Fibroblast of gingiva (primary cell): ENCODE measurements at regions not wholly inside any gene's neighbourhood (a gene's known extent, or its start where the extent isn't known, plus 50 kb on each side); places are given as distances from the start of the nearest gene placed in this dataset.
"Not testable (repeated sequence)": the region's sequence is repeated elsewhere in the genome, so short reads cannot be mapped to it uniquely, and the experiment has no call there.

Source experiments
- DNase-seq: peaks from one replicate; pipeline ENCODE4 v3.0.0-alpha.2; 2011; ENCODE audit warnings: low read depth

DNA sequence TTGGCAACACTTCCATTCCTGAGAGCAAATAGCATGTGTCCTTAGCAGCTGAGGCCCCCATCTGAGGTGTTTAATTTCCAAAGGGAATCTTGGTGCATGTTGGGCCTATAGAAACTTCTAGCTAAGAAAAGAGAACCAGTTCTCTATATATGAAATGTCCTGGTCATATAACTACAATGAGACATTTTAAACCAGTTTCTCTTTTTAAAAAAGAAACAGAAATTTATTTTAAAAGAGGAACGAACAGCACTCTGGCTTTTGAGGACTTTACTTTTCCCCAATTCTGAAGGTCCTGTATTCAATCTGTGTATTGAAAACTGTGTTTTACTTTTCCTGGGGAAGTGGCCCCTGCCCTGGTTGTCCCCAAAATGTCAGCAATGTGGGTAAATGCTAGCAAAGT, 94.0 kb upstream of the FOXN2 start:
- DNase-seq: no peak

DNA sequence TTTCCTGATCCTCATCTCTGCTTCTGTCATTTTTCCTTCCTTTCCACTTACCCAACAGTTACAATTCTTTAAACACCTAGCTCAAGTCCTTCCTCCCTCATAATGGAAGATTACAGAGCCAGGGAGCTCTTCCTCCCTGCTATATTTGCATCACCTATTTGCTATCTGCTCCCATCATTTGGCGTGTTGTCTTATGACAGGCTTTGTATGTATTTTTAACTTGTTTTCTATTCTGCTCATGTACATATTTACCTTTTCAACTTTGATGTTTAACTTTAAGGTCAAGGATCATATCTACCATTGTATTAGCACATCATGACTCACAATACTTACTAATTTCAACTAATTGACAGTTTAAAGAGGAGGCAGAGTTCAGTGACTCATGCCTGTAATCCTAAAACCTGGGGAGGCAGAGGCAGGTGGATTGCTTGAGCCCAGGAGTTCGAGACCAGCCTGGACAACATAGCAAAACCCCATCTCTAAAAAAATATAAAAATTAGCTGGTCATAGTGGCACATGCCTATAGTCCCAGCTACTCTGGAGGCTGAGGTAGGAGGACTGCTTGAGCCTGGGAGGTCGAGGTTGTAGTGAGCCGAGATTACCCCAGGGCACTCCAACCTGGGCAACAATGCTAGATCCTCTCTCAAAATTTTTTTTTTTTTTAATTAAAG, 92.5 kb upstream of the FOXN2 start:
- DNase-seq: no peak

DNA sequence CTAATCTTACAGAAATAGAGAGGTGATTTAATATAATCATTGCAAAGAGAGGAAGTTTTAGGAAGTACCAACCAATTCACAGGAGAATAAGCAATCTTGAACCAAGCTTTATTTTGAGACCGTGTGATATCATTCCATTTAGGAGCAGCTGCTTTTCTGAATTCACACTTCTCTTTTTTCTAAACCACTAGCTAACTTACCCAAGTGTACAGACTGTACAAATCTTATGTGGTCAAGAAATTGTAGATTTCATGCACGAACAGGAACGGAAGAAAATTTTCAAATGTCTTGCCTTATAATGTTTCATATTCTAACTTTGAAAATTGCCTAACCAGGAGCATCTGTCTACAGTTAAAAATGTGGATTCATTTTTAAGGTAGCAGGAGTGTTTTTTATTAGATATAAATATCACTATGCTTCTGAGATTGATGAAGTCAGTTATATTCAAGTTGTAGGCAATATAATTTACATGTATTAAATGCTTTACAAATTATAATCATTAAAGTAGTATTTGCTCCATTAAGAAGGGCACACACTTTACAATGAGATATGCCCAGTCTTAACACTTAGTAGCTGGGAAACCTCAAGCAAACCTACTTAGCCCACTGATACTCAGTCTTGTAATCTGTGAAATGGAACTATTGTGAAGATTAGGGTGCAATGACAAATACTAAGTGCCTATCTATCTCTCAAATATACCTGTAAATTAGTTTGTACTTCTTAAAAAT, 86.7 kb upstream of the FOXN2 start:
- DNase-seq: no peak

DNA sequence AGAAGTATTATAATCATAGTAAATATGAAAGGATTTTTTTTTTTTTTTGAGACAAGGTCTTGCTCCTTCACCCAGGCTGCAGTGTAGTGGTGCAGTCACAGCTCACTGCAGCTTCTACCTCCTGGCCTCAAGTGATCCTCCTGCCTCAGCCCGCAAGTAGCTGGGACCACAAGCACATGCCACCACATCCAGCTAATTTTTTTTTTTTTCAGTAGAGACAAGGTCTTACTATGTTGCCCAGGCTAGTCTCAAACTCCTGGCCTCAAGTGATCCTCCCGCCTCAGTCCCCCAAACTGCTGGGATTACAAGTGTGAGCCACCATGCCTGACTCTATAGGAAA, 86.2 kb upstream of the FOXN2 start:
- no peak for DNase-seq

DNA sequence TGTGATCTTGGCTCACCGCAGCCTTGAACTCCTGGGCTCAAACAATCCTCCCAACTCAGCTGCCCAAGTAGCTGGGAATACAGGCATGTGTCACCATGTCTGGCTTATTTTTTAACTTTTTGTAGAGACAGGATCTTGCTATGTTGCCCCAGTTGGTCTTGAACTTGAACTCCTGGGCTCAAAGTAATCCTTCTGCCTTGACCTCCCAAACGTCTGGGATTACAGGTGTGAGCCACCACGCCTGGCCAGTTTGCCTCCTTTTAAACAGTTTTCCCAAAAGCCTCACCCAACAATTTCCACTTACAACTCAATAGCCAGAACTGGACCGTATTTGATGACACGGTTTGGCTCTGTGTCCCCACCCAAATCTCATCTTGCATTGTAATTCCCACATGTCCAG, 85.4 kb upstream of the FOXN2 start:
- DNase-seq: no peak

DNA sequence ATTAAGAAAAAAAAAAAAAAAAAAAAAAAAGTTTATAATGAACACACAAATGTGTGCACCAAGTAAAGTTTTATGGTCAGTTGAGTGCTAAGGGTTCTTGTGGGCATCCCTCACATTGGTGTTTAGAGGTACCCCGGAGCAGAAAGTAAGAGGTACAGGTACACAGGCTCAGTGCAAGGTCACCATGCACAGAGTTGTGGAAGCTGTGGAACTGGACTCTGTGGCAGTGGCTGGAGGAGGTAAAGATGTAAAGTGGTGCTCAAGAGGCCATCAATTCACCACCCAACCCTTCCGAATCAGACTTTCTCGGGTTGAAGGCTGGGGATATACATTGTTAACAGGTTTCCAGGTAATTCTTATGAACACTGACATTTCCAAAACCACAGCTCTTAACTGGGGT, 83.6 kb upstream of the FOXN2 start:
- DNase-seq: no peak

DNA sequence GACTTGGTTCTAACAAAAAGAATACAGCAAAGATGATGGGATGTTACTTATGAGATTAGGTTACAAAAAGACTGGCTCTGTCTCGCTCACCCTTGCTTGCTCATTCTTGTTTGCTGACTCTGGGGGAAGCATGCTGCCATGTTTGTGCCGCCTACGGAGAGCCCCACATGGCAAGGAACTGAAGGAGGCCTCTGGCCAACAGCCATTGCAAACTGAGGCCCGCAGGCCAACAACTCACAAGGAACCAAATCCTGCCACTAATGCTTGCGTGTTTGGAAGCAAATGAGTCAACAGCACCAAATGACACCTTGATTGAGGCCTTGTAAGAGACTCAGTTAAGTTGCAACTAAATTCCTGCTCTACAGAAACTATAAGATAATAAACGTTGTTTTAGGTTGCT, 82.1 kb upstream of the FOXN2 start:
- DNase-seq: no peak

DNA sequence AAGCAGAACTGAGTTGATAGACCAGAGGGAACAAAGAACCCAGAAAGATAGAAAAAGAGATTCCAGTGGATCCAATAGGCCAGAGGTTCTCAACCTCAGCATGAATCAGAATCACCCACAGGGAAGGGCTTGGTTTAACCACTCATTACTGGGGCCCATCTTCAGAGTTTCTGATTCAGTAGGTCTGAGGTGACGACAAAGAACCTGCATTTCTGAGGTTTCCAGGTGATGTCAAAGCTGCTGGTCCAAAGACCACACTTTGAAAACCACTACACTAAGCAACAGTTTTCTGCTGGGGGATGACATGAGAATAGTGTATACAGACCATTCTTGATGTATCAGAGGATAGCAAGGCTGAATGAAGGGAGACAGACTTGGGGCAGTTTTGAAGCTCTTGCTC, 81.5 kb upstream of the FOXN2 start:
- DNase-seq: no peak

DNA sequence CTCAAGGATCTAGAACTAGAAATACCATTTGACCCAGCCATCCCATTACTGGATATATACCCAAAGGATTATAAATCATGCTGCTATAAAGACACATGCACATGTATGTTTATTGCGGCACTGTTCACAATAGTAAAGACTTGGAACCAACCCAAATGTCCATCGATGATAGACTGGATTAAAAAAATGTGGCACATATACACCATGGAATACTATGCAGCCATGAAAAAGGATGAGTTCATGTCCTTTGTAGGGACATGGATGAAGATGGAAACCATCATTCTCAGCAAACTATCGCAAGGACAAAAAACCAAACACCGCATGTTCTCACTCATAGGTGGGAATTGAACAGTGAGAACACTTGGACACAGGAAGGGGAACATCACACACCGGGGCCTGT, 80.7 kb upstream of the FOXN2 start:
- DNase-seq: not testable (repeated sequence)

DNA sequence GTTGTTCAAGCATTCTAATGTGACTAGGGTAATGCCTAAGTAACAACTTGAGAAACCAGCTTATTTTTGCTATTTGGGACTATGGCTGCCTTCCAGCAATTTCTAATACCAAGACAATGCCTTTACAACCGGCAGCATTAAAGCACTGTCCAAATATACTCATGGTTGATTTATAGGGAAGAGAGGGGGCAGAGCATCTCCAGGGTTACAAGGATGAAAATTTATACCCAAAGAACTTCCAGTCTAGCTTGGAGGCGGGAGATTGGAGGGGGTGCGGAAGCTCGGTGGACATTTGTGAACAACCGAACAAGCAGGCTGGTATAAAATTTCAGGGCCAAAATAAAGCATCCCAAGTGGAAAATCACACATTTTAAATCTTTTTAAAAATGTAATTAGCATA, 79.4 kb upstream of the FOXN2 start:
- DNase-seq: no peak

DNA sequence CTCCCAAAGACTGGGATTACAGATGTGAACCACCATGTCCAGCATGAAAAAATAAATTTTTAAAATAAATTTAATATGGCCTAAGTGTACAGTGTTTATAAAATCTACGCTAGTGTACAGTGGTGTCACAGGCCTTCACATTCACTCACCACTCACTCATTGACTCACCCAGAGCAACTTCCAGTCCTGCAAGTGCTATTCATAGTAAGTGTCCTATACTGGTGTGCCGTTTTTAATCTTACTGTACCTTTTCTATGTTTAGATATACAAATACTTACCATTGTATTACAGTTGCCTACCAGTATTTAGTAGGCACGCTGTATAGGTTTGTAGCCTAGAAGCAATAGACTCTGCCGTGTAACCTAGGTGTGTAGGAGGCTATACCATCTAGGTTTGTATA, 76.1 kb upstream of the FOXN2 start:
- DNase-seq: no peak

DNA sequence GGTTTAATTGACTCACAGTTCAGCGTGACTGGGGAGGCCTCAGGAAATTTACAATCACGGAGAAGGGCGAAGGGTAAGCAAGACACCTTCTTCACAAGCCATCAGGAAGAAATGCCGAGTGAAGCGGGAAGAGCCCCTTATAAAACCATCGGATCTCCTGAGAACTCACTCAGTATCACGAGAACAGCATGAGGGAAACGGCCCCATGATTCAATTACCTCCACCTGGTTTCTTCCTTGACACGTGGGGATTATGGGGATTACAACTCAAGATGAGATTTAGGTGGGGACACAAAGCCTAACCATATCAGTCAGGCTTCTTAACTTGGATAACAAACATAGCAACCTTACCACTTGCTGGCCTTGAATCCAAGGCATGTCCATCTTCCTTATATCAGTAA, 73.6 kb upstream of the FOXN2 start:
- no peak for DNase-seq

DNA sequence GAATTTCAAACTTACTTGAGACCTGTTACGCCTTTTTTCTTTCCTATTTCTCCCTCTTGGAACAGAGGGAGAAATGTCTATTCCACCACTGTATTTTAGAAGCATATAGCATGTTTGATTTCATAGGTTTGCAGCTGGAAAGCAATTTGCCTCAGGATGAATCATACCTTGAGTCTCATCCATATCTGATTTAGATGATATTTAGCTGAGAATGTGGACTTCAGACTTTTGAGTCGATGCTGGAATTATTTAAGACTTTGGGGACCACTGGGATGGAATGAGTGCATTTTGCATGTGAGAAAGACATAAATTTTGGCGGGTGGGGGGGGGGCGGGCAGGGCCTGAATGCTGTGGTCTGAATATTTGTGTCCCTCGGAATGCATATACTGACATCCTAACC, 67.3 kb upstream of the FOXN2 start:
- no peak for DNase-seq

DNA sequence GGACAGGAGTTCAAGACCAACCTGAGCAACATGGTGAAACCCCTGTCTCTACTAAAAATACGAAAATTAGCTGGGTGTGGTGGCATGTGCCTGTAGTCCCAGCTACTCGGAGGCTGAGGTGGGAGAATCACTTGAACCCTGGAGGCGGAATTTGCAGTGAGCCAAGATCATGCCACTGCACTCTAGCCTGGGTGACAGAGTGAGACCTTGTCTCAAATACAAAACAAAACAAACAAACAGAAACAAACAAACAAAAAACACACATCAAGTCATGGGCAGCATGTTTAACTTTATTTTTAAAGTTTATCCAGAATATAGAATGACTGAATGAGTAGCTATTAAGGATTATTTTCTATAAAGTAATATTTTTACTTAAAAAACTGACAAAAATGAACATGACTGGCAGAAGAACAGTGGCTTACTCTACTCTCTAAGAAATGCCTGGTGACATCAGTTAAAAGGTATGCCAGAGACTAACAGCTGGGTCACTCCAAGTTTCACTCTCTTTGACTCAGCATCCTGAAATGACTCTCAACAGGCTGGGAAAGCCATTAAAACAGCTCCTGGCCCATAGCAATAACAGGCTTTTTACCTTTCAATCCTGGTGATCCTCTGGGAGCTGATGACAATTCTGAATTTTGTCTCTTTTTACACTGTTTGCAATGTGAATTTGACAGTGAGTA, 66.1 kb upstream of the FOXN2 start:
- DNase-seq: peak; percentile 78

DNA sequence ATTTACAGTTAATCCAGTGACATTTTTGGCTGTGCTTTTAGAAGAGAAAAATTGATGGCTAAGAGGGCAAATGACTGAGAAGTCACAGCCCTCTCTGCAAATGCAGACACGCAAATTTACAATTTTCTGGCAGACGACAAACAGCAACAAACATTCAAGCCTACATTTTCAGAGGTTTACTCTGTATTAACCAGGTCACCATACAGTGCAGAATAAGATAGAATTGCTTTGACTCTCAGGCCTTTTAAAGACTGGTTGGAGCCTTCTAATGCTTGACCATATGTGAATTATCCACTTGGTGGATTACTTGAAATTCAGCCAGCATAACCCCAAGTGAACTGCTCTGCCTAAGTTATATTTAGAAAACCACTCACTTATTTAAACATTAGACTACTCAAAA, 65.5 kb upstream of the FOXN2 start:
- DNase-seq: peak; percentile 52

DNA sequence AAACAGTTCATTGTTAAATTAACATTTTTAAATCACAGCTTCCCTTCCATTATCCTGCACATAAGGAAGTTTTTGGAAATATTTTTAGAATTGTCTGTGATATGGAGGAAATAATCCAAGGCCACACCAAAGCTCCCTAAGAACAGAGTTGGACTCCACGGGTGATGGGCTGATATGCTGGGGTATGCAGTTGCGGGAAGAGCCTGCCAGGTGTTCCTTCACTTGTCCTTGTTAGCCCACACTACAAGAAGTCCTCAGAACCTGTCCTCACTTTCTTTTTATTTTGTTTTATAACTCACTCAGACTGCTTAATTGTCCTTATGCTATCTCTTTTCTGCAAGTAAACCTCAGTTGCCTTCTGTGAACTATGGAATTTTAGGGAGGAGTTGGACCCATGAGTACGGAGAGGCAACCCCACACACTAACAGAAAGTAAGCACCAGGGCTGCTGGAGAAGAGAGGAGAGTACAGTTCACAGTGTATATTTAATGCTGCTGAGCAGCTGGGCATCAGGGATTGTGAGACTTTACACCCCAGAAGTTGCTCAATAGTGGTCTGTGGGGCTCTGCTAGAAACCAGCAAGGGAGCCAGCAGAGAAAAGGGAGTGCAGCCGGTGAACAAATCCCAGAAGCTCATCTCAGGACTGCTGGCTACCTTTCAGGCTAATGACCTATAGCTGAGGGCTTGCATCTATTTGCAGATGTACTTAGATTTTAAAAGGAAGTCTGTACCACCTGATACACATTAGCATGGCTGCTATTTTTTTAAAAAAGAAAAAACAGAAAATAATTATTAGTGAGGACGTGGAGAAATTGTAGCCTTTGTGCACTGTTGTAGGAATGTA, 64.6 kb upstream of the FOXN2 start:
- peak; percentile 70 for DNase-seq

DNA sequence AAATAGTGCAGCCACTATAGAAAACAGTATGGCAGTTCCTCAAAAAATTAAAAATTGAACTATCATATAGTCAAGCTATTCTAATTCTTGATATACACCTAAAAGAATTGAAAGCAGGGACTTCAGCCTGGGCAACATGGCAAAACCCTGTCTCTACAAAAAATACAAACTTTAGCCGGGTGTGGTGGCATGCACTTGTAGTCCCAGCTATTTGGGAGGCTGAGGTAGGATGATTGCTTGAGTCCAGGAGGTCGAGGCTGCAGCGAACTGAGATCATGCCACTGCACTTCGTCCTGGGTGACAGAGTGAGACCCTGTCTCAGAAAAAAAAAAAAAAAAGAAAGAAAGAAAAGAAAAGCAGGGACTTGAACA, 64.0 kb upstream of the FOXN2 start:
- DNase-seq: no peak

DNA sequence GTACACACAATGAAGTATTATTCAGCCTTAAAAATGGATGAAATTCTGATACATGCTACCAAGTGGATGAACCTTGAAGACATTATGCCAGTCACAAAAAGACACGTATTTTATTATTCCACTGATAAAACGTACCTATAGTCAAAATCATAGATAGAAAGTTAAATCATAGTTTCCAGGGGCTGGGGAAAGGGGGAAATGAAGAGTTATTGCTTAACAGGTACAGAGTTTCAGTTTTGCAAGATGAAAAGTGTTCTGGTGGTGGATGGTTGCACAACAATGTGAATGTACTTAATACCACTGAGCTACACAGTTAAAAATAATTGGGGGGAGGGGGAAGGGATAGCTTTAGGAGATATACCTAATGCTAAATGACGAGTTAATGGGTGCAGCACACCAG, 63.5 kb upstream of the FOXN2 start:
- DNase-seq: peak; percentile 70

DNA sequence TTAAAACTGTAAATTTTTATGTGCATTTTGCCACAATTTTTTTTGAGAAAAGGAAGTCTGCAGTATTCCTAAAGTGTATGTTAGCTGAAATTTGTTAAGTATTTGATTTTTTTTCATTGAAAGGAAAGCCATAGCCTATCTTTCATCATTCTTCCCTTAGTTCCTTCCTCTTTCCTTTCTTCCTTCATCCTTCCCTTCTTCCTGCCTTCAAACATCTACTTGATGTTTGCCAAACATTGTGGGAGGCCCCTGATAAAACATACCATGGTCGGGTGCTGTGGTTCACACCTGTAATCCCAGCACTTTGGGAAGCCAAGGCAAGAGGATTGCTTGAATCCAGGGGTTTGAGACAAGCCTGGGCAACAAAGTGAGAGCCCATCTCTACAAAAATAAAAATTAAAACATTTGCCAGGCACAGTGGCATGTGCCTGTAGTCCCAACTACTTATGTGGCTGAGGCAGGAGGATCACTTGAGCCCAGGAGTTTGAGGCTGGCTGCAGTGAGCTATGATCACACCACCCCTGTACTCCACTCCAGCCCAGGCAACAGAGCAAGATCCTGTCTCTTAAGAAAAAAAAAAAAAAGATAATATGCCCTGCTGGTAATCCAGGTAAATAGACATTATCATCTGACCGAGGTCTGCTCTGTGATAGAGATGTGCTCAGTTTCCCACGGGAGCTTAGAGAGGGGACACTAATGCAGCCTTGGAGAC, 62.9 kb upstream of the FOXN2 start:
- DNase-seq: no peak

DNA sequence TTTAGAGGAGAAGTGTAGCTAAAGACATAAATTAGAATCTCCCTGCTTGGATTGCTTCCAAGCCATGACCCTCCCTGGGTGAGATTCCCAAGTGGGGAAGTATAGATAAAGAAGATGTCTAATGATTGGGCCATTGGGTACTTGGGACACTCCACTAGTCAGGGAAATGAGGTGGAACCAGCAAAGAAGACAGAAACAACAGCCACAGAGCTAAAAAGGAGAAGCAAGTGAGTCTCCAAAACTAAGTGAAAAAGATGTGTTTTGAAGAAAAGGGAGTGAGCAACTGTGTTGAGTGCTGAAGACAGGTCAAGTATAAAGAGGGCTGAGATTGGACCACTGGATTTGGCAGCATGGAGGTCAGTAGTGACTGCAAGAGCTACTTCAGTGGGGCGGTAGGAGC, 61.2 kb upstream of the FOXN2 start:
- no peak for DNase-seq

DNA sequence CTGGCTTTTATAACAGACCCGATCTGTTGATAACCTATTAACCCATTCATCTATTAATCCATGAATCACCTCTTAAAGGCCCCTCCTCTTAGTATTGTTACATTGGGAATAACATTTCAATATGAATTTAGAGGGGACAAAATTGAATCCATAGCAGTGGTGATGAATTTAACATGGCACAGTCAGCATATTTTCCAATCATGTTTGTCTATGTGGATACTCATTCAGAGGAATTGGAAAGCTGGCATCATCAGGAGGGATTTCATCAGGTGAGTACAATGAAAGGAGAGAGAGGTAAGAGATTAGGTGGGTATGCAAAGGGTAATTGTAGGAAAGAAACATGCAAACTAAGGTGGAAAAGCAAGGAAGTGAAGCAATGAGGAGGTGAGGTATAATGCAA, 59.6 kb upstream of the FOXN2 start:
- DNase-seq: no peak

DNA sequence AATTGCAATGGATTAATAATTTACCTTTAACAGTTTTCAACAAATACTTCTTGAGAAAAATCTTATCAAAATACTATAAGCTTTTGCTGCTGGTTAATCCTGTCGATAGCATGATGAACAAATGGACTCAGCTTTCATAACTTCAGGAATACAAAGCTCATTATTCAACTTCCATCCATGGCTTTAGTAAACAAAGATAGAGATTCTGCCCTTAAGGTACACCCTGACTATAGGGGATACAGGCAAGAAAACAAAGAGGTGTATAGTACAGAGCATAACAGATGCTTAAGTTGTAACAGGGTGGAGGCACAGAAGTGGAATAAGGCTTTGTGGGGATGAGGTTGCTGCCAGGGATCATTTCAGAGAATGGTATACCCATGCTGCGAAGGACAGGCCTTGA, 57.0 kb upstream of the FOXN2 start:
- no peak for DNase-seq
